ENCODE measurements at regions not wholly inside any gene's neighbourhood (a gene's known extent, or its start where the extent isn't known, plus 50 kb on each side); places are given as distances from the start of the nearest gene placed in this dataset.

DNA sequence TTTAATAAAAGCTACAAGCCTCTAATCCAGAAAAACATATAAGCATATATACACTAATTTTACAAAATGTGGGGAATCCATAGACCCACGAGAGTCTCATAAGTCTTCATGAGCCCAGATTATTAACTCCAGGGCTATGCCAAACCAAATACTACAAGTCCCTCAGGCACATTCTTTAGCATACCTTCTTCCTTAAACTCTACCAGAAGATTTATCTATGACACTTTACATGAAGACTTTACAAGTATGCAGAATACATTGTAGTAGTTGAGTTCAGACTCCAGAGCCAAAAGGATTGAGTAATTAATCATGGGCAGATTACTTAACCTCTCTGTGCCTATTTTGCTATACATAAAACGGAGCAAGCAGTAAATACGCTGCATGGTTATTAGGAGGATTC, 793.7 kb upstream of the ADGRL2 start:
- no peak overlapping the region for H2BK5ac ChIP-seq (ENCODE audit: low read depth, low read length)
- no peak overlapping the region for H4K91ac ChIP-seq (replicated peaks; ENCODE audit: insufficient read length, low read length)
- FAIRE-seq (no peak), DNase-seq (ENCODE audit: low read depth in 1 of 2, low spot score in 2 of 2) (no peak)
- H2BK15ac ChIP-seq (ENCODE audit: low read length) = no peak overlapping the region
- no peaks in the 10 kb centered on the region for H4K20me1 ChIP-seq (replicated peaks in 1 of 2; ENCODE audit: control insufficient read depth in 1 of 2, insufficient read depth in 2 of 2, low read length in 2 of 2)
- no peaks in the 10 kb centered on the region for H3K27me3 ChIP-seq (replicated peaks in 1 of 4; ENCODE audit: control insufficient read depth in 3 of 4, extremely low read depth in 1 of 4, insufficient read depth in 3 of 4, low read length in 3 of 4)
- H3K56ac ChIP-seq (replicated peaks; ENCODE audit: insufficient read length, low read depth, low read length) = no peak overlapping the region
- H3K14ac ChIP-seq (ENCODE audit: insufficient read length) = no peak overlapping the region
- no peak overlapping the region for H3K4me2 ChIP-seq (ENCODE audit: insufficient read depth in 1 of 2, low read depth in 2 of 2, low read length in 2 of 2)
- H3K79me2 ChIP-seq (ENCODE audit: control insufficient read depth in 1 of 2, insufficient read depth in 2 of 2, low read length in 2 of 2) = no peaks in the 10 kb centered on the region
- no peaks in the 10 kb centered on the region for H3K23me2 ChIP-seq (ENCODE audit: low read depth, low read length)
- no peaks in the 10 kb centered on the region for H3K79me1 ChIP-seq (ENCODE audit: low read depth, low read length)
- no peak overlapping the region for H2BK120ac ChIP-seq (replicated peaks; ENCODE audit: low read depth, low read length)
- no peak overlapping the region for H3K9ac ChIP-seq (replicated peaks in 1 of 4; ENCODE audit: extremely low read depth in 1 of 4, low read depth in 3 of 4, low read length in 3 of 4)
- H3K4ac ChIP-seq (replicated peaks; ENCODE audit: insufficient read length, low read depth, low read length) = no peak overlapping the region
- no peak overlapping the region for H3K4me3 ChIP-seq (ENCODE audit: extremely low read depth in 1 of 4, insufficient read depth in 2 of 4, low read depth in 3 of 4, low read length in 4 of 4)
- ChIA-PET CTCF (ENCODE audit: partially characterized antibody) (interaction anchor here (0.6 to 0.7 kb wide), 2 partner anchors 9 to 23 kb away, joined by 3 read pairs; no protein-coding TSS in a partner anchor), POLR2A (ENCODE audit: partially characterized antibody) (interaction anchor here (0.7 kb wide), 1 partner anchor 485 kb away, joined by 3 read pairs; no protein-coding TSS in a partner anchor)
- no peaks in the 10 kb centered on the region for H3K36me3 ChIP-seq (ENCODE audit: control insufficient read depth in 2 of 4, insufficient read depth in 4 of 4, low read length in 3 of 4)
- 92% methylated on average over 3 of the region's 3 CpGs; no CpG with 5 or more reads in 1 of the 2 experiments for WGBS, 2 experiments (ENCODE audit: extremely low coverage in 1 of 2, insufficient coverage in 1 of 2, insufficient read length in 1 of 2, insufficient replicate concordance in 2 of 2, low coverage in 1 of 2, low lambda C conversion rate in 2 of 2, missing lambda C conversion rate in 1 of 2)
- H2BK12ac ChIP-seq (ENCODE audit: low read depth, low read length) = no peak overlapping the region
- no peak overlapping the region for H2AFZ ChIP-seq (ENCODE audit: low read length)
- TF ChIP-seq TBP (IDR thresholded peaks at IDR 0.05; ENCODE audit: low read depth, low read length) (no peak), CEBPB (IDR thresholded peaks at IDR 0.05; ENCODE audit: low read depth, low read length) (no peak), GABPA (IDR thresholded peaks at IDR 0.05; ENCODE audit: borderline replicate concordance, insufficient read depth, low read length) (no peak), KDM4A (IDR thresholded peaks at IDR 0.05; ENCODE audit: low read depth, low read length, severe bottlenecking) (no peak), SIX5 (IDR thresholded peaks at IDR 0.05; ENCODE audit: low read depth, low read length) (no peak)
- TF ChIP-seq, protein P1, sequence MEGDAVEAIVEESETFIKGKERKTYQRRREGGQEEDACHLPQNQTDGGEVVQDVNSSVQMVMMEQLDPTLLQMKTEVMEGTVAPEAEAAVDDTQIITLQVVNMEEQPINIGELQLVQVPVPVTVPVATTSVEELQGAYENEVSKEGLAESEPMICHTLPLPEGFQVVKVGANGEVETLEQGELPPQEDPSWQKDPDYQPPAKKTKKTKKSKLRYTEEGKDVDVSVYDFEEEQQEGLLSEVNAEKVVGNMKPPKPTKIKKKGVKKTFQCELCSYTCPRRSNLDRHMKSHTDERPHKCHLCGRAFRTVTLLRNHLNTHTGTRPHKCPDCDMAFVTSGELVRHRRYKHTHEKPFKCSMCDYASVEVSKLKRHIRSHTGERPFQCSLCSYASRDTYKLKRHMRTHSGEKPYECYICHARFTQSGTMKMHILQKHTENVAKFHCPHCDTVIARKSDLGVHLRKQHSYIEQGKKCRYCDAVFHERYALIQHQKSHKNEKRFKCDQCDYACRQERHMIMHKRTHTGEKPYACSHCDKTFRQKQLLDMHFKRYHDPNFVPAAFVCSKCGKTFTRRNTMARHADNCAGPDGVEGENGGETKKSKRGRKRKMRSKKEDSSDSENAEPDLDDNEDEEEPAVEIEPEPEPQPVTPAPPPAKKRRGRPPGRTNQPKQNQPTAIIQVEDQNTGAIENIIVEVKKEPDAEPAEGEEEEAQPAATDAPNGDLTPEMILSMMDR (IDR thresholded peaks at IDR 0.05; ENCODE audit: control extremely low read depth in 1 of 3, insufficient read depth in 1 of 3, low read depth in 1 of 3, low read length in 3 of 3) = no peak
- TF ChIP-seq, protein P2, sequence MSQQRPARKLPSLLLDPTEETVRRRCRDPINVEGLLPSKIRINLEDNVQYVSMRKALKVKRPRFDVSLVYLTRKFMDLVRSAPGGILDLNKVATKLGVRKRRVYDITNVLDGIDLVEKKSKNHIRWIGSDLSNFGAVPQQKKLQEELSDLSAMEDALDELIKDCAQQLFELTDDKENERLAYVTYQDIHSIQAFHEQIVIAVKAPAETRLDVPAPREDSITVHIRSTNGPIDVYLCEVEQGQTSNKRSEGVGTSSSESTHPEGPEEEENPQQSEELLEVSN (IDR thresholded peaks at IDR 0.05) = no peak
- no peak overlapping the region for H4K8ac ChIP-seq (ENCODE audit: extremely low read depth, insufficient read depth, low read length)
- no peaks in the 10 kb centered on the region for H3K9me3 ChIP-seq (ENCODE audit: insufficient read depth in 2 of 2, low read depth in 1 of 2, low read length in 1 of 2)
- no peak overlapping the region for H2AK5ac ChIP-seq (ENCODE audit: low read depth, low read length)
- H3K23ac ChIP-seq (ENCODE audit: insufficient read length) = no peak overlapping the region
- no peak overlapping the region for H3K27ac ChIP-seq (ENCODE audit: low read depth, low read length)
- no peaks in the 10 kb centered on the region for H3K4me1 ChIP-seq (replicated peaks in 1 of 4; ENCODE audit: control insufficient read depth in 3 of 4, insufficient read depth in 4 of 4, low read length in 3 of 4)
- H2BK20ac ChIP-seq (ENCODE audit: low read length) = no peak overlapping the region
- no peak overlapping the region for H3K18ac ChIP-seq (ENCODE audit: extremely low read depth, low read length)
- no peak overlapping the region for H4K5ac ChIP-seq (ENCODE audit: insufficient read length, low read depth, low read length)

Measured in H1 (cell line).